Keratinocyte (primary cell): ENCODE measurements at regions not wholly inside any gene's neighbourhood (a gene's known extent, or its start where the extent isn't known, plus 50 kb on each side); places are given as distances from the start of the nearest gene placed in this dataset.

Source experiments
- EZH2 ChIP-seq: IDR thresholded peaks from one replicate; pipeline ENCODE4 v1.6.1; 2012; ENCODE audit warnings: inconsistent platforms, mild to moderate bottlenecking, low read length, moderate library complexity
- TF ChIP-seq, protein P1 (sequence below), 3 experiments: IDR thresholded peaks in 1 of 3; conservative IDR thresholded peaks in 1 of 3; optimal IDR thresholded peaks in 1 of 3; 2 replicates in 2 of 3; 3 replicates in 1 of 3; pipeline versions ENCODE3 to v1.5.1; 2011; ENCODE audit warnings: low read length in 3 of 3, mild to moderate bottlenecking in 3 of 3, moderate library complexity in 2 of 3, control low read depth in 1 of 3, inconsistent platforms in 1 of 3; ENCODE audit not compliant: insufficient read depth in 2 of 3; ENCODE audit errors: extremely low read depth in 1 of 3

DNA sequence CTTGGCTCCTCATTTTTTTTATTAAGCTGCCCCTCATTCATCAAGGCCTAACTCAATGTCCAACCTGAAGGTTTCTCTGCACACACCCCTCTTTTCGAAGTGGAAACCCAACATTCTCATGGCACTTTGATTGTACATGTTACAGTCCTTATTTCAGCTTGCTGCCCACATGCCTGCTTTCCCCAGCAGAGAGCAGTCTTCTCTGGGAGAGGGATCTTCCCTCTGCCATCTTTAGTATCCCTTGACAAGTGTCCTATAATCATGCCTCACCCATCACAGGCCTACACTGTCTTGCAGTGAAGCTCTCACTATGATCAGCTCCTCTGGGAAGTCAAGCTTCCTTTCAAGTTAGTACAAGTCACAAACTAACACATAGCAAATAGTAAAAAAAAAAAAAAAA is 175.1 kb downstream of the ACER2 start:
- TF ChIP-seq, protein P1, sequence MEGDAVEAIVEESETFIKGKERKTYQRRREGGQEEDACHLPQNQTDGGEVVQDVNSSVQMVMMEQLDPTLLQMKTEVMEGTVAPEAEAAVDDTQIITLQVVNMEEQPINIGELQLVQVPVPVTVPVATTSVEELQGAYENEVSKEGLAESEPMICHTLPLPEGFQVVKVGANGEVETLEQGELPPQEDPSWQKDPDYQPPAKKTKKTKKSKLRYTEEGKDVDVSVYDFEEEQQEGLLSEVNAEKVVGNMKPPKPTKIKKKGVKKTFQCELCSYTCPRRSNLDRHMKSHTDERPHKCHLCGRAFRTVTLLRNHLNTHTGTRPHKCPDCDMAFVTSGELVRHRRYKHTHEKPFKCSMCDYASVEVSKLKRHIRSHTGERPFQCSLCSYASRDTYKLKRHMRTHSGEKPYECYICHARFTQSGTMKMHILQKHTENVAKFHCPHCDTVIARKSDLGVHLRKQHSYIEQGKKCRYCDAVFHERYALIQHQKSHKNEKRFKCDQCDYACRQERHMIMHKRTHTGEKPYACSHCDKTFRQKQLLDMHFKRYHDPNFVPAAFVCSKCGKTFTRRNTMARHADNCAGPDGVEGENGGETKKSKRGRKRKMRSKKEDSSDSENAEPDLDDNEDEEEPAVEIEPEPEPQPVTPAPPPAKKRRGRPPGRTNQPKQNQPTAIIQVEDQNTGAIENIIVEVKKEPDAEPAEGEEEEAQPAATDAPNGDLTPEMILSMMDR (optimal IDR thresholded peaks at IDR 0.05 in 1 of 3, IDR thresholded peaks at IDR 0.05 in 1 of 3, conservative IDR thresholded peaks at IDR 0.05 in 1 of 3; ENCODE audit: extremely low read depth in 1 of 3, insufficient read depth in 2 of 3, low read length in 3 of 3) = peak in 2 of 3 experiments; percentile 57 to 59
- TF ChIP-seq EZH2 = no peak
